Sigmoid colon (tissue), 4 donors: ENCODE measurements at regions not wholly inside any gene's neighbourhood (a gene's known extent, or its start where the extent isn't known, plus 50 kb on each side); places are given as distances from the start of the nearest gene placed in this dataset.

Source experiments
- CTCF ChIP-seq, 4 experiments: fragments of 450-650 bp in 3 of 4; fragments of 200-600 bp in 1 of 4; IDR thresholded peaks; one replicate each; pipeline ENCODE4 v1.5.1; 2016 to 2019; ENCODE audit warnings: antibody characterized with exemption in 4 of 4, mild to moderate bottlenecking in 3 of 4, moderate library complexity in 2 of 4
- POLR2A ChIP-seq, 2 donors: fragments of 450-650 bp; IDR thresholded peaks; one replicate each; pipeline ENCODE4 v1.6.1; 2016; ENCODE audit warnings: antibody characterized with exemption in 2 of 2, mild to moderate bottlenecking in 2 of 2, moderate library complexity in 2 of 2
- POLR2AphosphoS5 ChIP-seq, 4 donors: sonication (generic); formaldehyde crosslinking; IDR thresholded peaks; one replicate each; pipeline ENCODE4 v1.6.1; 2017; ENCODE audit warnings: antibody characterized with exemption in 4 of 4

- TF ChIP-seq CTCF (IDR thresholded peaks at IDR 0.05) (no peak), POLR2A (IDR thresholded peaks at IDR 0.05) (no peak), POLR2AphosphoS5 (IDR thresholded peaks at IDR 0.05) (no peak)
Observed at GRCh38 chr2:239882781-239883180, 142.4 kb downstream of the NDUFA10 start.
